OCI-LY1 (cell line): ENCODE measurements at regions not wholly inside any gene's neighbourhood (a gene's known extent, or its start where the extent isn't known, plus 50 kb on each side); places are given as distances from the start of the nearest gene placed in this dataset.
"Not testable (repeated sequence)": the region's sequence is repeated elsewhere in the genome, so short reads cannot be mapped to it uniquely, and the experiment has no call there.

Experiments used
- H2AFZ ChIP-seq: fragments of 200-600 bp; sonication (generic), shearing (Covaris generic); 2 replicates; pipeline ENCODE4 v1.6.0; 2014; ENCODE audit warnings: antibody characterized with exemption, mild to moderate bottlenecking, low read length
- H3F3A ChIP-seq: fragments of 200-600 bp; sonication (generic), shearing (Covaris generic); 2 replicates; pipeline ENCODE4 v1.6.0; 2014; ENCODE audit warnings: mild to moderate bottlenecking, antibody characterized with exemption, low read length, moderate library complexity; ENCODE audit not compliant: insufficient read depth
- H3K27ac ChIP-seq: fragments of 200-600 bp; sonication (generic); 2 replicates; pipeline ENCODE4 v1.5.1; 2014; ENCODE audit warnings: low read length, mixed run types, mild to moderate bottlenecking, low read depth; ENCODE audit not compliant: poor library complexity, severe bottlenecking
- H3K27me3 ChIP-seq: fragments of 200-600 bp; sonication (generic); 2 replicates; pipeline ENCODE4 v1.6.0; 2014; ENCODE audit warnings: antibody characterized with exemption, mild to moderate bottlenecking, low read length, moderate library complexity; ENCODE audit not compliant: insufficient read depth
- H3K36me3 ChIP-seq: fragments of 200-600 bp; sonication (generic); 2 replicates; pipeline ENCODE4 v1.6.1; 2014; ENCODE audit warnings: mild to moderate bottlenecking, antibody characterized with exemption, low read length, moderate library complexity, mixed read lengths; ENCODE audit not compliant: insufficient read depth
- H3K4me1 ChIP-seq: fragments of 200-600 bp; sonication (generic); 2 replicates; pipeline ENCODE4 v1.5.1; 2014; ENCODE audit warnings: mild to moderate bottlenecking, low read length, moderate library complexity; ENCODE audit not compliant: insufficient read depth, severe bottlenecking
- H3K4me2 ChIP-seq: fragments of 200-600 bp; sonication (generic), shearing (Covaris generic); 2 replicates; pipeline ENCODE4 v1.6.1; 2014; ENCODE audit warnings: low read length
- H3K4me3 ChIP-seq: fragments of 200-600 bp; sonication (generic); 2 replicates; pipeline ENCODE4 v1.5.1; 2014; ENCODE audit warnings: low read length, low read depth, mild to moderate bottlenecking, mixed read lengths; ENCODE audit not compliant: poor library complexity, severe bottlenecking
- H3K79me2 ChIP-seq: fragments of 200-600 bp; shearing (Covaris generic); 2 replicates; pipeline ENCODE4 v1.6.1; 2016; ENCODE audit warnings: mixed run types, low read length, mixed read lengths; ENCODE audit not compliant: insufficient read depth
- H3K9ac ChIP-seq: fragments of 200-600 bp; sonication (generic), shearing (Covaris generic); 2 replicates; pipeline ENCODE4 v1.6.1; 2014; ENCODE audit warnings: mild to moderate bottlenecking, low read length, mixed read lengths
- H3K9me2 ChIP-seq: fragments of 200-600 bp; sonication (generic), shearing (Covaris generic); 2 replicates; pipeline ENCODE4 v1.6.1; 2014; ENCODE audit warnings: low read depth, mild to moderate bottlenecking, low read length, mixed read lengths
- H3K9me3 ChIP-seq: fragments of 200-600 bp; shearing (Covaris generic); 2 replicates; pipeline ENCODE4 v1.6.1; 2014; ENCODE audit warnings: low read length, mixed read lengths
- H4K20me1 ChIP-seq: fragments of 200-600 bp; sonication (generic), shearing (Covaris generic); 2 replicates; pipeline ENCODE4 v1.6.0; 2016; ENCODE audit warnings: mild to moderate bottlenecking, low read length; ENCODE audit not compliant: insufficient read depth
- CTCF ChIP-seq: fragments of 200-600 bp; sonication (generic), shearing (Covaris generic); IDR thresholded peaks from 2 replicates; pipeline ENCODE4 v1.5.1; 2017; ENCODE audit warnings: mild to moderate bottlenecking, antibody characterized with exemption, low read length, moderate library complexity, mixed read lengths
- EZH2 ChIP-seq: fragments of 200-600 bp; sonication (generic), shearing (Covaris generic); IDR thresholded peaks from 2 replicates; pipeline ENCODE4 v1.8.0; 2017; ENCODE audit warnings: borderline replicate concordance, mixed run types, mild to moderate bottlenecking, antibody characterized with exemption, low read length, moderate library complexity, mixed read lengths

- H2AFZ ChIP-seq: no peak overlapping the region
- no peaks in the 10 kb centered on the region for H3K4me1 ChIP-seq
- TF ChIP-seq EZH2 (no peak), CTCF (no peak)
- no peaks in the 10 kb centered on the region for H3K36me3 ChIP-seq
- no peaks in the 10 kb centered on the region for H3K27me3 ChIP-seq
- H3K79me2 ChIP-seq: no peaks in the 10 kb centered on the region
- H3K4me3 ChIP-seq: no peak overlapping the region
- no peak overlapping the region for H3K27ac ChIP-seq
- no peaks in the 10 kb centered on the region for H3K9me3 ChIP-seq
- no peaks in the 10 kb centered on the region for H3F3A ChIP-seq
- H3K9me2 ChIP-seq: no peaks in the 10 kb centered on the region
- no peaks in the 10 kb centered on the region for H4K20me1 ChIP-seq
- no peak overlapping the region for H3K9ac ChIP-seq
- no peak overlapping the region for H3K4me2 ChIP-seq
Measured at GRCh38 chr15:25247407-25248038, 191.3 kb downstream of the UBE3A start.

- not testable (repeated sequence) for H3F3A ChIP-seq, H3K4me1 ChIP-seq, H2AFZ ChIP-seq, H3K27ac ChIP-seq, H3K27me3 ChIP-seq, H3K9ac ChIP-seq, H3K9me3 ChIP-seq, H3K9me2 ChIP-seq, H4K20me1 ChIP-seq, H3K36me3 ChIP-seq, H3K79me2 ChIP-seq, H3K4me3 ChIP-seq, H3K4me2 ChIP-seq
Measured at GRCh38 chr15:25248087-25248486, 190.7 kb downstream of the UBE3A start.

- TF ChIP-seq EZH2 (no peak), CTCF (no peak)
- Histone ChIP-seq H2AFZ (no peak overlapping the region), H4K20me1 (no peaks in the 10 kb centered on the region), H3K27me3 (no peaks in the 10 kb centered on the region), H3K9me3 (no peaks in the 10 kb centered on the region), H3K9ac (no peak overlapping the region), H3K9me2 (no peaks in the 10 kb centered on the region), H3K4me3 (no peak overlapping the region), H3K36me3 (no peaks in the 10 kb centered on the region), H3K4me2 (no peak overlapping the region), H3K4me1 (no peaks in the 10 kb centered on the region), H3F3A (no peaks in the 10 kb centered on the region), H3K27ac (no peak overlapping the region), H3K79me2 (no peaks in the 10 kb centered on the region)
Measured at GRCh38 chr15:25248583-25249235, 190.1 kb downstream of the UBE3A start.
